ENCODE measurements at regions not wholly inside any gene's neighbourhood (a gene's known extent, or its start where the extent isn't known, plus 50 kb on each side); places are given as distances from the start of the nearest gene placed in this dataset.

GRCh38 chr3:18761530-18761929, 336.4 kb upstream of the SATB1 start:
- DNase-seq (ENCODE audit: low spot score): no peak
- TF ChIP-seq, protein P1, sequence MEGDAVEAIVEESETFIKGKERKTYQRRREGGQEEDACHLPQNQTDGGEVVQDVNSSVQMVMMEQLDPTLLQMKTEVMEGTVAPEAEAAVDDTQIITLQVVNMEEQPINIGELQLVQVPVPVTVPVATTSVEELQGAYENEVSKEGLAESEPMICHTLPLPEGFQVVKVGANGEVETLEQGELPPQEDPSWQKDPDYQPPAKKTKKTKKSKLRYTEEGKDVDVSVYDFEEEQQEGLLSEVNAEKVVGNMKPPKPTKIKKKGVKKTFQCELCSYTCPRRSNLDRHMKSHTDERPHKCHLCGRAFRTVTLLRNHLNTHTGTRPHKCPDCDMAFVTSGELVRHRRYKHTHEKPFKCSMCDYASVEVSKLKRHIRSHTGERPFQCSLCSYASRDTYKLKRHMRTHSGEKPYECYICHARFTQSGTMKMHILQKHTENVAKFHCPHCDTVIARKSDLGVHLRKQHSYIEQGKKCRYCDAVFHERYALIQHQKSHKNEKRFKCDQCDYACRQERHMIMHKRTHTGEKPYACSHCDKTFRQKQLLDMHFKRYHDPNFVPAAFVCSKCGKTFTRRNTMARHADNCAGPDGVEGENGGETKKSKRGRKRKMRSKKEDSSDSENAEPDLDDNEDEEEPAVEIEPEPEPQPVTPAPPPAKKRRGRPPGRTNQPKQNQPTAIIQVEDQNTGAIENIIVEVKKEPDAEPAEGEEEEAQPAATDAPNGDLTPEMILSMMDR (IDR thresholded peaks at IDR 0.05): no peak
- TF ChIP-seq EZH2phosphoT487 (IDR thresholded peaks at IDR 0.05) (no peak), EZH2 (IDR thresholded peaks at IDR 0.05) (no peak)
- Histone ChIP-seq H3K27ac (no peak overlapping the region), H3K27me3 (no peaks in the 10 kb centered on the region), H3K4me1 (no peaks in the 10 kb centered on the region), H3K9ac (no peak overlapping the region), H3F3A (ENCODE audit: low read depth) (no peaks in the 10 kb centered on the region), H3K36me3 (no peaks in the 10 kb centered on the region), H3K79me2 (ENCODE audit: low read depth) (no peaks in the 10 kb centered on the region), H3K4me2 (no peak overlapping the region), H3K4me3 (no peak overlapping the region), H3K9me3 (ENCODE audit: low read depth) (no peaks in the 10 kb centered on the region), H2AFZ (replicated peaks) (peak overlapping the region; percentile 50), H4K20me1 (ENCODE audit: low read depth) (no peaks in the 10 kb centered on the region)
- Mint-ChIP-seq H3K27me3 (ENCODE audit: insufficient read depth, low read depth) (no peaks in the 10 kb centered on the region), H3K4me1 (no peaks in the 10 kb centered on the region), H3K4me3 (no peak overlapping the region), H3K27ac (no peak overlapping the region), H3K36me3 (no peaks in the 10 kb centered on the region), H3K9me3 (no peaks in the 10 kb centered on the region)

DNA sequence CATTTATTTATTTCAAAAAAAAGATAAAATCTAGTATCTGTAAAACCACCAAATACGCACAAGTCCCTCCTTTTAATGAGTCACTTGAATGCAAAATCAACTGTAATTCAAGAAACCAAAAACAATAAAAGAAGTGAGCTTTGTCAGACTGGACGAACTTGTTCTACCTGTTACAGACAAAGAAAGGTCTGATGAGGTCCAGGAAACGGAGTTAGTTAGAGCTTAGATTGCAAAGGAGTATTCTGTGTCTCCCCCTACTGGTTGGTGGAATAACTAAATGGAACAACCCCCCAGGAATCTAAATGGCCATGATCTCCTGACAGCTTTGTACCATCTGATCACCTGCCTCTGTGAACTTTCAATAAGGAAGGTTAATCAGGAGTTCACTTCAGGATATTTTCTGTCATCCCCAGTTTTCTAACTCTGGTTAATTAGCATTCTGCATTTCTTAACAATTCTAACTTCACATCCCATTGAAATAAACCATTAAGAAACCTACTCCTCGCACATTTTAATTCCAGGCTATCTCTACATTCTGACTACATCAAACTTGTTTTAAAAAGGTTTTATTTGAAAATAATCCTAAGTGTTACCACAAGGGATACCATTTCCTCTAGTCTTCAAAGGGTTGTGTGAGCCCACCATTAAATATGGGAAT, 333.0 kb upstream of the SATB1 start:
- Mint-ChIP-seq H3K36me3 (no peaks in the 10 kb centered on the region), H3K4me1 (peaks cover 3% of the 10 kb centered on the region), H3K4me3 (no peak overlapping the region), H3K9me3 (no peaks in the 10 kb centered on the region), H3K27me3 (ENCODE audit: insufficient read depth, low read depth) (no peaks in the 10 kb centered on the region), H3K27ac (no peak overlapping the region)
- H3K9me3 ChIP-seq (ENCODE audit: low read depth): no peaks in the 10 kb centered on the region
- no peak overlapping the region for H3K9ac ChIP-seq
- no peak overlapping the region for H3K4me3 ChIP-seq
- H3K79me2 ChIP-seq (ENCODE audit: low read depth): no peaks in the 10 kb centered on the region
- peak; percentile 80 for DNase-seq (ENCODE audit: low spot score)
- H4K20me1 ChIP-seq (ENCODE audit: low read depth): no peaks in the 10 kb centered on the region
- no peak overlapping the region for H3K27ac ChIP-seq
- H3K27me3 ChIP-seq: no peaks in the 10 kb centered on the region
- no peak overlapping the region for H2AFZ ChIP-seq (replicated peaks)
- H3K4me2 ChIP-seq: no peak overlapping the region
- no peaks in the 10 kb centered on the region for H3K36me3 ChIP-seq
- TF ChIP-seq, protein P1 (IDR thresholded peaks at IDR 0.05): peak; percentile 85
- no peak for TF ChIP-seq EZH2phosphoT487 (IDR thresholded peaks at IDR 0.05)
- TF ChIP-seq EZH2 (IDR thresholded peaks at IDR 0.05): no peak
- H3F3A ChIP-seq (ENCODE audit: low read depth): no peaks in the 10 kb centered on the region
- no peaks in the 10 kb centered on the region for H3K4me1 ChIP-seq

DNA sequence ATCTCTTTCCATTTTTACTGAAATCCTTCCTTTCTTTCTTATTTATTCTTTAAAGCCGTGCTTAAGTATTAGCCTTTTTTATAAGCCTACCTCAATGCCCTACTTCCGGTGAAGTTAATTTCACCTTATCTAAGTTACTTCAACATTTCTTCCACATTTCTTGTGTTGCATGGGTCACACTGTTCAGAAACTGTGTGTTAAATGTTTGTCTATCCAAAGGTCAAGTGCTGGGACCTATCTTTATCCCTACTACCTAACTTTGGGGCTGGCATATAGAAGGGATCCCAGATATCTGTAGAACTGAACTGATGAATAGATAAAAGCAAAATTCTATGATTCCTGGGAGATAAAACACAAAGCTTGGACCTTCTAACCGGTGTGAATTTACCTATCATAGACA, 332.3 kb upstream of the SATB1 start:
- Histone ChIP-seq H2AFZ (replicated peaks) (no peak overlapping the region), H3K79me2 (ENCODE audit: low read depth) (no peaks in the 10 kb centered on the region), H3K27ac (no peak overlapping the region), H3K4me3 (no peak overlapping the region), H3K4me1 (no peaks in the 10 kb centered on the region), H3K9me3 (ENCODE audit: low read depth) (no peaks in the 10 kb centered on the region), H3K9ac (no peak overlapping the region), H3K27me3 (no peaks in the 10 kb centered on the region), H3K4me2 (no peak overlapping the region), H4K20me1 (ENCODE audit: low read depth) (no peaks in the 10 kb centered on the region), H3F3A (ENCODE audit: low read depth) (no peaks in the 10 kb centered on the region), H3K36me3 (no peaks in the 10 kb centered on the region)
- Mint-ChIP-seq H3K4me3 (no peak overlapping the region), H3K27me3 (ENCODE audit: insufficient read depth, low read depth) (no peaks in the 10 kb centered on the region), H3K9me3 (no peaks in the 10 kb centered on the region), H3K36me3 (no peaks in the 10 kb centered on the region), H3K27ac (no peak overlapping the region), H3K4me1 (peaks cover 3% of the 10 kb centered on the region)
- TF ChIP-seq, protein P1 (IDR thresholded peaks at IDR 0.05): no peak
- no peak for DNase-seq (ENCODE audit: low spot score)

All from neural progenitor cell (in vitro differentiated cells).